NCI-H226 (cell line): ENCODE measurements at regions not wholly inside any gene's neighbourhood (a gene's known extent, or its start where the extent isn't known, plus 50 kb on each side); places are given as distances from the start of the nearest gene placed in this dataset.

Source experiments
- DNase-seq: peaks from one replicate; pipeline ENCODE4 v3.0.0-alpha.2; 2015

- DNase-seq = no peak
Observed at GRCh38 chr2:62296832-62297623, 101.1 kb downstream of the B3GNT2 start.

GRCh38 chr2:62296034-62296831 is 100.3 kb downstream of the B3GNT2 start:
- no peak for DNase-seq

GRCh38 chr2:62293490-62294271 is 97.8 kb downstream of the B3GNT2 start:
- peak; percentile 56 for DNase-seq

GRCh38 chr2:62293151-62293489 is 97.2 kb downstream of the B3GNT2 start:
- no peak for DNase-seq

DNA sequence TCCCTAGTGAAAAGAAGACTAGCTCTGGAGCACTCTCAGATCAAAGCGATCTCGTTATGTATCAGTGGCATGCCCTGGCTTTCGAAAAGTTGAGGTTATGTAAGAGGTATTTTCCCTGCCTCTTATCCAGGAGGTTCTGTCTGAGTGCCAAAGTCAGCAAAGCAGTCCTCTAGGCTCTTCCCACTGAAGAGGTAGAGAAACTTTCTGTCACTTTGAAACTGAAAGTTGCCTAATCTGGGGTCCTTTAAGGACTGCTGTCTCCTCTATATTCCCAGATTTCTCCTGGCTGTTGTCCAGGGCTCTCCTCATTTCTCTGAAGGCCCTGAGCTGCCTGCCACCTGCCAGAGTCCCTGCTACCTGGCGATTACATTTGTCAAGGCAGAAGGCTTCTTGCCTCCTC is 96.3 kb downstream of the B3GNT2 start:
- DNase-seq = peak; percentile 70

GRCh38 chr2:62291517-62292137 is 95.7 kb downstream of the B3GNT2 start:
- DNase-seq = no peak

DNA sequence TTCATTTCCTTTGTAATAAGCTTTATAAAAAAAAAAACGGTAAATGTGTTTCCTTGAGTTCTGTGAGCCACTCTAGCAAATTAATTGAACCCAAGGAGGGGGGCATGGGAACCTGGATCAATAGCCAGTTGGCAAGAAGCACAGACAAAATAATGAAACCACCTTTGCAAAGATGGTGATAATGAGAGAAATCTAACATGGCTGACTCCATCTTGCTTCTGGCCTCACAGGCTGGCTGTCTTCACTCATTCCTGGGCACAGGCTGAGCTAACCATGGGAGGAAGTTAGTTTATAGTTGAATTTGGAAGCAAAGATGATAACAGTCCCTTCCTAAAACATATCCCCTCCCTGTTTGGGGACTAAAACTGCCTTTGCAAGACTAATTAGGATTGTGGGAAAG is 95.1 kb downstream of the B3GNT2 start:
- no peak for DNase-seq

GRCh38 chr2:62287899-62288880 is 92.3 kb downstream of the B3GNT2 start:
- peak; percentile 47 for DNase-seq

- DNase-seq = no peak
Observed at GRCh38 chr2:62287282-62287681, 91.4 kb downstream of the B3GNT2 start.

- DNase-seq = no peak
Observed at GRCh38 chr2:62286089-62286785, 90.3 kb downstream of the B3GNT2 start.

DNA sequence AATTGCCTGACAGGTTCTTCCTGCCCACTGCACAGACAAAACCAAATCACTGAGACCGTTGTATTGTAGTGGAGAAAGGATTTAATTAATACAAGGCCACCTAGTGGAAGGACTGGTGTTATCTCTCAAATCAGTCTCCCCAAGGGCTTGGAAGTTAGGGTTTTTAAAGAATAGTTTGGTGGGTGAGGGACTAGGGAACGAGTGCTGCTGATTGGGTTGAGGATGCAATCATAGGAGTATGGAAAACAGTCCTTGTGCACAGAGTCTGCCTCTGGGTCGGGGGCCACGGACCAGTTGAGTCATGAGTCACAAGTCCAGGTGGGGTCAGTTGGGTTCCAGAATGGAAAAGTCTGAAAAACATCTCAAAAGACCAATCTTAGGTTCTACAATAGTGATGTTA is 89.1 kb downstream of the B3GNT2 start:
- no peak for DNase-seq

DNA sequence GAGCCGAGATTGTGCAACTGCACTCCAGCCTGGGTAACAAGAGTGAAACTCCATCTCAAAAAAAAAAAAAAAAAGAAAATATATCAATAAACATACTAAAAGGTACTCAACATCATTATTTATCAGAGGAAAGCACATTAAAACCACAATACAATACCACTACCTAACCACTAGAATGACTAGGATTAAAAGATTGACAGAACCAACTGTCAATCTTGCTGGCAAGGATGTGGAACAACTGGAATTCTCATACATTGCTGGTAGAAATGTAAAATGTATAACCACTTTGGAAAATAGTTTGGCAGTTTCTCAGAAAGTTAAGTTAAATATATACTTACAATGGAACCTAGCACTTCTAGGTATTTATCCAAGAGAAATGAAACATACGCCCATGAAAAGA is 88.6 kb downstream of the B3GNT2 start:
- no peak for DNase-seq

GRCh38 chr2:62283147-62283546 is 87.2 kb downstream of the B3GNT2 start:
- DNase-seq = no peak

DNA sequence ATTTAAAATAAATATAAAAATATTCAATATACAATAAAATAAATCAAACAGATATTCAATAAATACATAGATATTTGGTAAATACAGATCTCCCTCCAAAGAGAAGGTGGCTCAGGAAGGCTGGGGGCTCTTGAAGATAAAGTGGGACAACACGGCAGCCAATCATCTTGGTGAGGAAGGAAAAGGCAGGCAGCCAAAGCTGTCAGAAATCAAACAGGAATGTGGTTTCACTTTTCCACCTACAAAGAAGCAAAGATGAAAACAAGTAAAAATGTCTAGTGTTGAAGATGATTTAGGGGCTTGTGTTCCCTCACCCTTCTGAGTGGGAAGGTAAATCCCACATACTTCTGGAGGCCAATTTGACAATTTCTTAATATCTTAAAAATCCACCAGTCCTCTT is 85.7 kb downstream of the B3GNT2 start:
- DNase-seq = peak; percentile 11

- DNase-seq = no peak
Observed at GRCh38 chr2:62277688-62278087, 81.8 kb downstream of the B3GNT2 start.
